DMS53 treated with DMSO at 0.1 percent for 48 hours (cell line): ENCODE measurements at regions not wholly inside any gene's neighbourhood (a gene's known extent, or its start where the extent isn't known, plus 50 kb on each side); places are given as distances from the start of the nearest gene placed in this dataset.
"Not testable (repeated sequence)": the region's sequence is repeated elsewhere in the genome, so short reads cannot be mapped to it uniquely, and the experiment has no call there.

ENCODE experiments used
- DNase-seq: peaks from one replicate; lab custom pipeline; 2025; ENCODE audit not compliant: unreplicated experiment; lab: John Stamatoyannopoulos, UW

- no peak for DNase-seq
These were observed 1407.9 kb upstream of the MAP3K7 start for GRCh38 chr6:91994787-91995186.

- DNase-seq: no peak
These were observed 1395.7 kb upstream of the MAP3K7 start for GRCh38 chr6:91982559-91982958.

DNA sequence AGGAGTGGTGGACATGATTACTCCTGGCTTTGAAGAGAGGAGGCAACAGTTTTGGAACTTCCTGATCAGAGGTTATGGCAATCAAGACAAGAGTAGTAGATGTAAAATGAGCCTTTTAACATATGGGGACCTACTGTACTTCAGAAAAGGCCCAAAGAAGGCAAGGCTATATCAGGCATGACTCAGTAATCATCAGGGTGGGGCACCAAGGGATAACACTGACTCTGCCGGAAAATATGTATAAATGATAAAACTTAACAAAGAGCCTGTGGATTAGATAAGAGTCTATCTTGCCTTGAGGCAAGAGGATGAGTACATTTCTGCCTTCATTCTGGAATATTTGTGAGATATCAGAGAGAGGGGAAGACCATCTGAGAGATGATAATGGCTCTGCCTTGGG, 1389.9 kb upstream of the MAP3K7 start:
- no peak for DNase-seq

- DNase-seq: no peak
These were observed 1383.8 kb upstream of the MAP3K7 start for GRCh38 chr6:91970700-91971099.

- no peak for DNase-seq
These were observed 1379.0 kb upstream of the MAP3K7 start for GRCh38 chr6:91965872-91966271.

- no peak for DNase-seq
These were observed 1374.8 kb upstream of the MAP3K7 start for GRCh38 chr6:91961671-91962070.

DNA sequence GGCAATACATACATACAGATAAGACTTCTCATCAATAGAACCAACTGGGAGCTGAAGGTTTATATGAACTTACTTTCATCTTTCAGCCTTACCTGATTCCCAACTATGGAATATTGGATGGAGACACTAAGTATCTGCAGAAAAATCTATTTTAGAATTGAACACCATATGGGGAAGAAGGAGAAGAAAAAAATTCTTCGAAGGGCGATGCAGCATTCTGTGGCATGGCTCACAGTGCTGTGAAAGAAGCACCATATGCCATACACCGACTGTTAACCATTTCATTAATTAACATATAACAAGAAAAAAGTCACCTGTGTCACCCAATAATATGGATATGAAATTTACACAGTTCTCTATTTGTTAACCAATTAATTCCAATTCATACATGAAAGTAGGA, 1374.4 kb upstream of the MAP3K7 start:
- DNase-seq: no peak

DNA sequence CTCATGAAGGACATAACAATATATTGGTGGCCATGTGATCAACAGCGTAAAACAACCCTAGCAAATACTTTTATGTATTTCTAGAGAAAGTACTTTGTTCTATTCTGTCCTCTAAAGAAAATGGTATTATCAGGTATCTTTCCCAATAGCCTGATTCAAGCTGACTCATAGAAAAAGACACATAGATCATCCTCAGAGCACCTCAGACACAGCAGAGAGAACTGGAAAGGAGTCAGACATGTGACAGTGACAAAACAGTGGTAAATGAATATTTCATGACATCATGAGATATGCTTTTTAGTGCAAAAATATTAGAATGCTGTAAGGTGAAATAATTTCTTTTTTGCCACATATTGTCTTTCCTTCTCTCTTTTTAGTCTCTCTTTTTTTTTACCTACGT, 1355.0 kb upstream of the MAP3K7 start:
- no peak for DNase-seq

DNA sequence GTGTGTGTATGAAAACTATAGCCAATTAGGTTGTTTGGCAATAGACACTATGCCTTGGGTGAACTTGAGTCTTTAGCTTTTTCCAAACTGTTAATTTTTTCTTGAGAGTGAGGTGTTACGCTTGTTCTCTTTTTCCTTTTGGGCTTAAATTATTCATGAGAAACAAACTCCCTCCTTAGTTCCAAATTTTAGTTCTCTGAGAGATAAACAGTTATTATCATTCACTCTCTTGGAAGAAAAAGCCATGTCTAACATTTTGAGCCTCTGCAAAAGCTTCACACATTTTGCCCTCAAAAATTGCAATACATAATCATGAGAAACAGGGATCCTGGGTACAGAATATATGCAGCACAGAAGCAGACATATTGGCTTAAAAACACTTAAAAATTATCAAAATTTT, 1353.9 kb upstream of the MAP3K7 start:
- DNase-seq: no peak

DNA sequence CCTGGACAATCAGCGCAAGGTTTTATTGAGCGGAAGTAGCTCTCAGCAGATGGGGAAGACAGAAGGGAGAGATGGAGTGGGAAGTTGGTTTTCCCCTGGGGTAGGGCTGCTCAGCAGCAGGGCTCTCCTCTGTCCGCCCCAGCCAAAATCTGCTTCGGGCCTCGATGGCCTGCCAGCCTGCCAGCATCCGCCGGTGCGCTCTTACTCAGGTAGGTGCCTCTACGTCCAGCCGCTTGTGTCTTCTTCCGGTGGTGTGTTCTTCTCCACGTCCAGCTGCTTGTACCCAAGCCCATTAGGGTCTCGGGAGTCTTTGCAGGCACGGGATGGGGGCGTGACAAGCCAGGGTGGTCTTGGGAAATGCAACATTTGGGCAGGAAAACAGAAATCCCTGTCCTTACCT, 1340.0 kb upstream of the MAP3K7 start:
- no peak for DNase-seq

- no peak for DNase-seq
These were observed 1339.5 kb upstream of the MAP3K7 start for GRCh38 chr6:91926361-91926760.

- no peak for DNase-seq
These were observed 1325.1 kb upstream of the MAP3K7 start for GRCh38 chr6:91911945-91912344.

- no peak for DNase-seq
These were observed 1317.8 kb upstream of the MAP3K7 start for GRCh38 chr6:91904586-91905164.

DNA sequence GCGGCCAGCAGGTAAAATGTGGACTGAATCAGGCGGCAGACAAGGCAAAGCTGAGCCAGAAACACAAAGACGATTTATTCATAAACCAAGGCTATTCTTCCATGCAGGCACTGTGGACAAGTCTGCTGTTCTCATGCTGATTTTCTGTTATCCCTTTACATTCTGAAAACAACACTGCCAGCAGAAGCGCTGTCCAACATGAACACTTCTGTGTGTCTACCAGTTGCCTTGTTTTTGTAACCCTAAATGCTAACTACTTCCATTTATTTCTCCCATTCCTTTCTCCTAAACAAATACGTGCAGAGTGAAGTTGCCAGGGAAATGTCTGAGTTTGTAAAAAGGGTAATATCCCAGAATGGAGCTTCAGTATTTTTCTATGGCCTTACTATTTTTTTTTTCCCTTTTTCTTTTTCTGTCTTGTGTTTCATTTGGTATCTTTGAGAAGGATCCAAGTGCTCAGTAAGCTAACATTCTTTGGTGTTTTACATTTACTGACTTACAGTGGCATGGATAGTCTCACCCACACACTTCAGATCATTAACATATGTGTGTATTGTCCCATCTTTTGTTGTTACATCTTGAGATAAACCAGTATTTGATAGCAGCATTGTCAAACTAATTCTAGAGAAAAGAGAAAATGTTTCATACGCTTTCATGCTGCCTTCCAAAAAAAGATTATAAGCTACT, 1308.9 kb upstream of the MAP3K7 start:
- no peak for DNase-seq

- DNase-seq: no peak
These were observed 1299.4 kb upstream of the MAP3K7 start for GRCh38 chr6:91886183-91886795.

DNA sequence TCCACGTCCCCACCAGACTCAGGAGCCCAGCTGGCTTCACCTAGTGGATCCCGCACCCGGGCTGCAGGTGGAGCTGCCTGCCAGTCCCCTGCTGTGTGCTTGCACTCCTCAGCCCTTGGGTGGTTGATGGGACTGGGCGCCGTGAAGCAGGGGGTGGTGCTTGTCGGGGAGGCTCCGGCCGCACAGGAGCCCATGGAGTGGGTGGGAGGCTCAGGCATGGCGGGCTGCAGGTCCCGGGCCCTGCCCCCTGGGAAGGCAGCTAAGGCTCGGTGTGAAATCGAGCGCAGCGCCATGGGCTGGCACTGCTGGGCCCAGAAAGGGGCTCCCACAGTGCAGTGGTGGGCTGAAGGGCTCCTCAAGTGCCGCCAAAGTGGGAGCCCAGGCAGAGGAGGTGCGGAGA, 1294.9 kb upstream of the MAP3K7 start:
- not testable (repeated sequence) for DNase-seq

DNA sequence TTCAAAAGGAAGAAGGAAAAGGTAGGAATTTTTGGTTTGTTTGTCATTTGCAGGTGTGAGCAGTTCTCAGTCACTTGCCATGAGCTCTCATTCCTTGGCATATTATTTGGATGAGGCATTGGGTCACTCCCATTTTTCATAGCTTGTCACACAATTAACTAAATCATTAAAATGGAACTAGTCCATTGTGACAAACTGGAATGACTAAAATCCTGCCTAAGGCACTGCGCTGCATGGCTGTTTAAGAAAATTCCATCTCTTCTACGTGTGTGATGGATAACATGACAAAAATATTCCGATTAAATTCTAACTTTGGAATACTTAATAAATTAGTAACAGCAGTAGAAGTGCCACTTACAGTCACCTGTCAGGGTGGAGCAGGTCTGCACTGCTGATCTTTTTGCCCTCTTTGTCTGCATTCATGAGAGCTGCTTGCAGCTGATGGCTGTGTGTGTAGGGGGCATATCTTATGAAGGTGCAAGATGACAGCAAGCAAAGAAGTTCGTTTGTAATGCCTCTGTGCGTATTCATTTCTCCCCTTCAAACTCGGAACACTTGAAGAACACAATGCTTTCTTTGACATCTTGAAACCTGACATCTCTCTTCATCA, 1292.6 kb upstream of the MAP3K7 start:
- DNase-seq: no peak

GRCh38 chr6:91877994-91878393, 1291.1 kb upstream of the MAP3K7 start:
- no peak for DNase-seq

- DNase-seq: no peak
These were observed 1288.1 kb upstream of the MAP3K7 start for GRCh38 chr6:91874971-91875370.

GRCh38 chr6:91868539-91869202, 1281.8 kb upstream of the MAP3K7 start:
- no peak for DNase-seq

- no peak for DNase-seq
These were observed 1279.0 kb upstream of the MAP3K7 start for GRCh38 chr6:91865889-91866288.

GRCh38 chr6:91864911-91865310, 1278.0 kb upstream of the MAP3K7 start:
- DNase-seq: no peak
